Naive thymus-derived CD4-positive, alpha-beta T cell (primary cell): ENCODE measurements at regions not wholly inside any gene's neighbourhood (a gene's known extent, or its start where the extent isn't known, plus 50 kb on each side); places are given as distances from the start of the nearest gene placed in this dataset.
"Not testable (repeated sequence)": the region's sequence is repeated elsewhere in the genome, so short reads cannot be mapped to it uniquely, and the experiment has no call there.

Source experiments
- ATAC-seq: fragments of 150-1000 bp; cut with Tn5 transposase; 2 replicates; pipeline ENCODE4 v1.10.0; 2021; ENCODE audit warnings: mild to moderate bottlenecking, moderate library complexity
- CTCF ChIA-PET: fragments of 350-600 bp; sonication (Branson Sonifier 250); formaldehyde crosslinking; loops from one replicate; lab custom pipeline; 2021; ENCODE audit warnings: antibody characterized with exemption; lab: Charles Lee
- POLR2A ChIA-PET: fragments of 350-600 bp; sonication (Branson Sonifier 250); formaldehyde crosslinking; loops from one replicate; lab custom pipeline; 2021; ENCODE audit warnings: antibody characterized with exemption, inconsistent platforms; lab: Charles Lee
- DNase-seq, 9 donors: peaks; one replicate each; pipeline versions ENCODE4 v3.0.0 to v3.0.0-alpha.2; 2020 to 2022; ENCODE audit warnings: mixed read lengths in 1 of 9
- H3K27ac ChIP-seq: one replicate; pipeline ENCODE4 v1.7.0; 2013; ENCODE audit warnings: mild to moderate bottlenecking, low read depth, low read length, moderate library complexity
- H3K27me3 ChIP-seq, 2 donors: one replicate each; pipeline ENCODE4 v1.7.0; 2013; ENCODE audit warnings: low read length in 2 of 2, mild to moderate bottlenecking in 2 of 2, moderate library complexity in 2 of 2; ENCODE audit not compliant: control insufficient read depth in 2 of 2, insufficient read depth in 2 of 2
- H3K36me3 ChIP-seq, 3 experiments: 1 replicate in 2 of 3; 2 replicates in 1 of 3; pipeline ENCODE4 v1.7.0; 2013; ENCODE audit warnings: low read length in 3 of 3, mild to moderate bottlenecking in 3 of 3, moderate library complexity in 1 of 3; ENCODE audit not compliant: insufficient read depth in 3 of 3, control insufficient read depth in 2 of 3
- H3K4me1 ChIP-seq, 2 donors: one replicate each; pipeline ENCODE4 v1.7.0; 2013; ENCODE audit warnings: low read length in 2 of 2, mild to moderate bottlenecking in 2 of 2, moderate library complexity in 1 of 2; ENCODE audit not compliant: control insufficient read depth in 2 of 2, insufficient read depth in 2 of 2
- H3K4me3 ChIP-seq: 2 replicates; pipeline ENCODE4 v1.7.0; 2013; ENCODE audit warnings: mild to moderate bottlenecking, low read length
- H3K9me3 ChIP-seq, 3 experiments: 1 replicate in 2 of 3; 2 replicates in 1 of 3; pipeline ENCODE4 v1.7.0; 2013; ENCODE audit warnings: low read length in 3 of 3; ENCODE audit not compliant: control insufficient read depth in 2 of 3
- H3K27ac Mint-ChIP-seq, 9 donors: one replicate each; pipeline ENCODE4 v1.8.0; 2020 to 2022; ENCODE audit warnings: mixed read lengths in 9 of 9, mild to moderate bottlenecking in 8 of 9, moderate library complexity in 5 of 9, inconsistent platforms in 2 of 9
- H3K27me3 Mint-ChIP-seq, 5 donors: one replicate each; pipeline ENCODE4 v1.8.0; 2021 to 2022; ENCODE audit warnings: mixed read lengths in 5 of 5, mild to moderate bottlenecking in 1 of 5
- H3K36me3 Mint-ChIP-seq, 5 donors: one replicate each; pipeline ENCODE4 v1.8.0; 2020 to 2022; ENCODE audit warnings: mixed read lengths in 5 of 5, mild to moderate bottlenecking in 3 of 5, inconsistent platforms in 1 of 5
- H3K4me1 Mint-ChIP-seq, 7 donors: one replicate each; pipeline ENCODE4 v1.8.0; 2020 to 2022; ENCODE audit warnings: mixed read lengths in 7 of 7, mild to moderate bottlenecking in 3 of 7, inconsistent platforms in 1 of 7
- H3K4me3 Mint-ChIP-seq, 10 donors: one replicate each; pipeline ENCODE4 v1.8.0; 2020 to 2022; ENCODE audit warnings: mild to moderate bottlenecking in 10 of 10, mixed read lengths in 10 of 10, moderate library complexity in 6 of 10, inconsistent platforms in 2 of 10
- H3K9me3 Mint-ChIP-seq, 11 donors: one replicate each; pipeline ENCODE4 v1.8.0; 2020 to 2022; ENCODE audit warnings: mixed read lengths in 11 of 11, mild to moderate bottlenecking in 4 of 11, inconsistent platforms in 1 of 11, moderate library complexity in 1 of 11
- intact Hi-C, 2 donors: fragments of 100-400 bp; cut with micrococcal nuclease; formaldehyde crosslinking; loops; one replicate each; pipeline ENCODE4 v1.15.1; 2023

DNA sequence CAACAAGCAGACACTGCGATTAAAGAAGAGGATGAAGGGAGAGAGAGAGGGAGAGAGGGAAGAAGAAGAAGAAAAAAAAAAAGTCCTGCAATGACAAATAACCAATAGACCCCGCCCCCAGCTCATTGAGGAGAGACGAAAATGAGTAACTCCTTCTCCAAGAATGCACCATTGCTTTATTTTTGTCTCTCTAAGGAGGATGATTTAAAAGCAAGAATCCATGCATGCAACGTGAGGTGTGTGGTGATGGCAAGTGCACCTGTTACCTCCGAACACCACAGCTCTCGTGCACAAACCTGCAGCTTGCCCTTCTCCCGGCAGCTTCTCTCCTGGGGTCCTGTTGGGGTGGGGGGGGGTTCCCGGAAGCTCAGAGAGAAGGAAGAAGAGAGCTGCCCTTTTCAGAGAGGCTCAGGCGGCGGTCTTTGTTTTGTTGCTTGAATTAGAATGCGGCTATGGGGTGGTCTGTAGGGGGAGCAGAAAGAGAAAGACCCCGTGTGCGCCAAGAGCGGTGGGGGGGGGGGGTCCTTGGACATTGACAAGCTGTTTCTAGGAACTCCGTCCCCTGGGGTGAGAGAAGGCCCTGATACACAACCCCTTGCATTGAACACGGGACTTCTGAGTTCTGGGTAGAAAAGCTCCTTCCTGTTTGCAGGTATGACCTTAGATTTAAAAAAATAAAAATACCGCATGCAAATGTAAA lies 100.7 kb downstream of the CRLF2 start:
- POLR2A ChIA-PET = no interaction called here
- Mint-ChIP-seq H3K27me3 (peaks cover 19 to 47% (median 39%) of the 10 kb centered on the region in 5 donors), H3K4me3 (peak overlapping the region; percentile 36 to 83 (median 65)), H3K9me3 (peaks cover 0 to 15% (median 0%) of the 10 kb centered on the region in 11 donors), H3K4me1 (peaks cover 4 to 25% (median 19%) of the 10 kb centered on the region in 7 donors), H3K36me3 (no peaks in the 10 kb centered on the region), H3K27ac (peak overlapping the region in 5 of 9 donors; percentile 1 to 58 (median 48))
- no peaks in the 10 kb centered on the region for H3K9me3 ChIP-seq
- H3K4me1 ChIP-seq = no peaks in the 10 kb centered on the region
- intact Hi-C loops = no loop called here
- H3K4me3 ChIP-seq = no peak overlapping the region
- H3K27ac ChIP-seq = no peak overlapping the region
- ATAC-seq = no peak
- no peaks in the 10 kb centered on the region for H3K27me3 ChIP-seq
- CTCF ChIA-PET = no interaction called here
- no peak for DNase-seq
- H3K36me3 ChIP-seq = no peaks in the 10 kb centered on the region

- DNase-seq (no peak), ATAC-seq (no peak)
- intact Hi-C loops = no loop called here
- H3K4me1 ChIP-seq = no peaks in the 10 kb centered on the region
- no peaks in the 10 kb centered on the region for H3K27me3 ChIP-seq
- ChIA-PET CTCF (no interaction called here), POLR2A (no interaction called here)
- Mint-ChIP-seq H3K4me1 (peaks cover 4 to 29% (median 20%) of the 10 kb centered on the region in 7 donors), H3K27me3 (peaks cover 29 to 60% (median 39%) of the 10 kb centered on the region in 5 donors), H3K36me3 (no peaks in the 10 kb centered on the region), H3K27ac (no peak overlapping the region), H3K9me3 (peaks cover 0 to 15% (median 0%) of the 10 kb centered on the region in 11 donors), H3K4me3 (peak overlapping the region in 1 of 10 donors; percentile 15)
- H3K4me3 ChIP-seq = no peak overlapping the region
- H3K27ac ChIP-seq = no peak overlapping the region
- H3K9me3 ChIP-seq = no peaks in the 10 kb centered on the region
- no peaks in the 10 kb centered on the region for H3K36me3 ChIP-seq
Observed at GRCh38 chrX:1109580-1110119, 102.8 kb downstream of the CRLF2 start.

DNA sequence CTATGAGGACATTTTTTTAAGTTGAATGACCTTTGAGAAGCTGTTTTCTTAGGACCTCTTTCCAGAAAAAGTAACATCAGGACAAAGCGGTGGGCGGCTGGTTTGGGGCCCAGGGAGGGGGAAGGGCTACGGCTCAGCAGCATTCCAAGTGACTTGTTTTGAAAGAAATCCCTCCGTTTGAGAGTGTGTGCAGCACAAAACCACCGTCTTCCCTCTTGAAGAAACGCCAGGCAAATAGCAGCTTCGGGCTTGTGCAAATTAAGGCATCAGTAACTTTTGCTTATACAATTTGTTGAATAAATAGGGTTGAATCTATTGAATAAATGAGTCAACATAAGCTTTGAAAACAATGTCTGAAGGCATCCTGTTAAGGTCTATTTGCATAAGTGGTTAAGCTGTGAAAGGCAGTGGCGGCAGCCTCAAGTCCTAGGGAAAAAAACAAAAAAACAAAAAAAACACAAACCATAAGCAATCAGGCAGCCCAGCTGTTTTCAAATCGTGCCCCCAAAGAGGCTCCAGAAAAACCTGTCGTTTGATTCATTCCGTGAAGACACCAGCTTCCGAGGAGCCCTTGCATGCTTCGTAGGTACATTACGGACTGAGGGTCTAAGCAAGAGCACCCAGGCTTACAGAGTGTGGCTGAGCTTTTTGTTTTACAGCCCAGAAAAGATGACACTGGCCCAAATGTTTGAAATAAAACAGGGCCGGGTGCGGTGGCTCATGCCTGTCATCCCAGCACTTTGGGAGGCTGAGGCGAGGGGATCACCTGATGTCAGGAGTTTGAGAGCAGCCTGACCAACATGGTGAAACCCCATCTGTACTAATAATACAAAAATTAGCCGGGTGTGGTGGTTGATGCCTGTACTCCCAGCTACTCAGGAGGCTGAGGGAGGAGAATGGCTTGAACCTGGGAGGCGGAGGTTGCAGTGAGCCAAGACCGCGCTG lies 103.7 kb downstream of the CRLF2 start:
- peak overlapping the region in 1 of 9 donors; percentile 1 for H3K27ac Mint-ChIP-seq
- Histone ChIP-seq H3K27ac (no peak overlapping the region), H3K4me1 (no peaks in the 10 kb centered on the region), H3K9me3 (no peaks in the 10 kb centered on the region), H3K36me3 (no peaks in the 10 kb centered on the region), H3K27me3 (no peaks in the 10 kb centered on the region), H3K4me3 (no peak overlapping the region)
- ChIA-PET CTCF (no interaction called here), POLR2A (no interaction called here)
- no peak for DNase-seq
- intact Hi-C loops = no loop called here
- H3K9me3 Mint-ChIP-seq = peaks cover 0 to 15% (median 0%) of the 10 kb centered on the region in 11 donors
- H3K4me1 Mint-ChIP-seq = peaks cover 4 to 29% (median 20%) of the 10 kb centered on the region in 7 donors
- H3K27me3 Mint-ChIP-seq = peaks cover 29 to 55% (median 37%) of the 10 kb centered on the region in 5 donors
- H3K36me3 Mint-ChIP-seq = no peaks in the 10 kb centered on the region
- no peak overlapping the region for H3K4me3 Mint-ChIP-seq
- no peak for ATAC-seq

- no peak overlapping the region for H3K4me3 Mint-ChIP-seq
- Histone ChIP-seq H3K4me3 (no peak overlapping the region), H3K36me3 (no peaks in the 10 kb centered on the region), H3K27ac (no peak overlapping the region), H3K27me3 (no peaks in the 10 kb centered on the region), H3K4me1 (no peaks in the 10 kb centered on the region), H3K9me3 (no peaks in the 10 kb centered on the region)
- ATAC-seq (no peak), DNase-seq (no peak)
- peaks cover 0 to 15% (median 0%) of the 10 kb centered on the region in 11 donors for H3K9me3 Mint-ChIP-seq
- H3K36me3 Mint-ChIP-seq = no peaks in the 10 kb centered on the region
- intact Hi-C loops = no loop called here
- H3K27me3 Mint-ChIP-seq = peaks cover 22 to 50% (median 26%) of the 10 kb centered on the region in 5 donors
- POLR2A ChIA-PET = no interaction called here
- CTCF ChIA-PET = no interaction called here
- H3K4me1 Mint-ChIP-seq = peaks cover 0 to 19% (median 9%) of the 10 kb centered on the region in 7 donors
- H3K27ac Mint-ChIP-seq = peak overlapping the region in 1 of 9 donors; percentile 79
Observed at GRCh38 chrX:1106478-1107210, 105.8 kb downstream of the CRLF2 start.

DNA sequence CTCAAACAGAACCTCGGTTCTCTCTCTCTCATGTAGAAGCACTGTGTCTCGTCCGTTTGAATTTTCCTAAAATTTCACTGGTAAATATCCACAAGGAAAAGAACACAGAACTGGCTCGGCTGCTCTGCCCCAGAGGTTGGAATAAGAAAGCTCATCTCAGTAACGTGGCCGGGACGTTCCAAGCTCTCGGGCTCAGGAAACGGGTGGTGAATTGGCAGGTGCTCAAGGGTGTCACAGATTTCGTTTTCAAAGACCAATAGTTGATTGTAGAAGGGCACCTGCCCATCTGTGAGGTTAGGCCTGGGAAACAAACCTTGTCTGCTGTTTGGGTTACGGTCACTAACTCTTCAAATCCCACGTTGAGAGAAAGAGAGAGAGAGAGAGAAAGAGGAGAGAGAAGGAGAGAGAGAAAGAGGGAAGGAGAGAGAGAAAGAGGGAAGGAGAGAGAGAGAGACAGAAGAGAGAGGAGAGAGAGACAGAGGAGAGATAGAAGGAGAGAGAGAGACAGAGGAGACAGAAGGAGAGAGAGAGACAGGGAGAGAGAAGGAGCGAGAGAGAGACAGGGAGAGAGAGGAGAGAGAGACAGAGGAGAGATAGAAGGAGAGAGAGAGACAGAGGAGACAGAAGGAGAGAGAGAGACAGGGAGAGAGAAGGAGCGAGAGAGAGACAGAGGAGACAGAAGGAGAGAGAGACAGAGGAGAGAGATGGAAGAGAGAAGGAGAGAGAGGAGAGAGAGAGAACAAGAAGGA lies 106.6 kb downstream of the CRLF2 start:
- Histone ChIP-seq H3K27me3 (no peaks in the 10 kb centered on the region), H3K9me3 (no peaks in the 10 kb centered on the region), H3K27ac (no peak overlapping the region), H3K4me1 (no peaks in the 10 kb centered on the region), H3K36me3 (no peaks in the 10 kb centered on the region), H3K4me3 (no peak overlapping the region)
- Mint-ChIP-seq H3K4me3 (no peak overlapping the region), H3K36me3 (no peaks in the 10 kb centered on the region), H3K27ac (peak overlapping the region in 1 of 9 donors; percentile 22), H3K9me3 (peaks cover 0 to 10% (median 0%) of the 10 kb centered on the region in 11 donors), H3K27me3 (peaks cover 17 to 43% (median 21%) of the 10 kb centered on the region in 5 donors), H3K4me1 (peaks cover 0 to 11% (median 2%) of the 10 kb centered on the region in 7 donors)
- ATAC-seq (no peak), DNase-seq (no peak)
- intact Hi-C loops = no loop called here
- POLR2A ChIA-PET = no interaction called here
- CTCF ChIA-PET = no interaction called here

GRCh38 chrX:1105031-1105430 lies 107.4 kb downstream of the CRLF2 start:
- H3K27ac ChIP-seq, H3K4me1 Mint-ChIP-seq, H3K27me3 ChIP-seq, intact Hi-C loops, H3K36me3 ChIP-seq, ATAC-seq, H3K36me3 Mint-ChIP-seq, H3K9me3 Mint-ChIP-seq, H3K4me3 ChIP-seq, H3K9me3 ChIP-seq, DNase-seq, H3K4me1 ChIP-seq, POLR2A ChIA-PET, CTCF ChIA-PET, H3K4me3 Mint-ChIP-seq, H3K27ac Mint-ChIP-seq: not testable (repeated sequence)
- peaks cover 22 to 35% (median 27%) of the 10 kb centered on the region in 5 donors for H3K27me3 Mint-ChIP-seq
